SK-N-SH (cell line): ENCODE measurements at regions not wholly inside any gene's neighbourhood (a gene's known extent, or its start where the extent isn't known, plus 50 kb on each side); places are given as distances from the start of the nearest gene placed in this dataset.

ENCODE experiments used
- CTCF ChIA-PET: fragments of 300-600, 350-600 bp; formaldehyde crosslinking; extraction: SDS; loops from one replicate; lab custom pipeline; 2021; lab: Yijun Ruan, JAX
- POLR2A ChIA-PET: fragments of 350-600 bp; sonication (Branson Sonifier 250); formaldehyde crosslinking; extraction: SDS; loops from one replicate; lab custom pipeline; 2020; ENCODE audit warnings: antibody characterized with exemption, inconsistent platforms; lab: Yijun Ruan, JAX
- DNase-seq: peaks from one replicate; pipeline ENCODE4 v3.0.0; 2012
- H2AFZ ChIP-seq: fragments of 200-600 bp; sonication (generic); 2 replicates; pipeline ENCODE4 v1.8.1; 2016; ENCODE audit warnings: antibody characterized with exemption, mild to moderate bottlenecking, low read depth
- H3F3A ChIP-seq: fragments of 200-600 bp; sonication (generic); replicated peaks from 2 replicates; pipeline ENCODE3; 2016; ENCODE audit warnings: antibody characterized with exemption, mild to moderate bottlenecking; ENCODE audit not compliant: insufficient read depth
- H3K27ac ChIP-seq, 2 experiments: fragments of 200-500 bp in 1 of 2; fragments of 200-600 bp in 1 of 2; sonication (Bioruptor generic) in 1 of 2; sonication (generic), shearing (Covaris generic) in 1 of 2; 2 replicates each; pipeline versions ENCODE4 v1.5.1 to v1.6.1; 2014 to 2016; ENCODE audit warnings: low read depth in 2 of 2, inconsistent platforms in 1 of 2, low read length in 1 of 2, mild to moderate bottlenecking in 1 of 2, mixed read lengths in 1 of 2
- H3K27me3 ChIP-seq: fragments of 200-600 bp; sonication (generic), shearing (Covaris generic); 2 replicates; pipeline ENCODE4 v1.6.1; 2016; ENCODE audit warnings: mixed run types; ENCODE audit not compliant: insufficient read depth
- H3K36me3 ChIP-seq, 2 experiments: fragments of 200-500 bp in 1 of 2; fragments of 200-600 bp in 1 of 2; sonication (Bioruptor generic) in 1 of 2; sonication (generic) in 1 of 2; replicated peaks in 1 of 2; 2 replicates each; pipeline versions ENCODE3 to v1.5.1; 2014 to 2016; ENCODE audit warnings: low read length in 1 of 2, mild to moderate bottlenecking in 1 of 2; ENCODE audit not compliant: insufficient read depth in 2 of 2, control insufficient read depth in 1 of 2
- H3K4me1 ChIP-seq, 2 experiments: fragments of 200-500 bp in 1 of 2; fragments of 200-600 bp in 1 of 2; sonication (Bioruptor generic) in 1 of 2; sonication (generic), shearing (Covaris generic) in 1 of 2; 2 replicates each; pipeline versions ENCODE4 v1.5.1 to v1.6.1; 2014 to 2016; ENCODE audit warnings: low read depth in 1 of 2, low read length in 1 of 2, mixed run types in 1 of 2; ENCODE audit not compliant: insufficient read depth in 2 of 2, control insufficient read depth in 1 of 2
- H3K4me2 ChIP-seq: fragments of 200-600 bp; sonication (generic), shearing (Covaris generic); 2 replicates; pipeline ENCODE4 v1.6.1; 2017; ENCODE audit warnings: mixed run types
- H3K4me3 ChIP-seq, 2 experiments: fragments of 200-500 bp in 1 of 2; fragments of 200-600 bp in 1 of 2; sonication (Bioruptor generic) in 1 of 2; sonication (generic), shearing (Covaris generic) in 1 of 2; 2 replicates each; pipeline versions ENCODE4 v1.5.1 to v1.8.1; 2014 to 2016; ENCODE audit warnings: low read depth in 2 of 2, inconsistent platforms in 1 of 2, low read length in 1 of 2, mild to moderate bottlenecking in 1 of 2, mixed read lengths in 1 of 2, moderate library complexity in 1 of 2
- H3K79me2 ChIP-seq: fragments of 200-600 bp; sonication (generic); 2 replicates; pipeline ENCODE4 v1.8.1; 2017; ENCODE audit warnings: mild to moderate bottlenecking; ENCODE audit not compliant: insufficient read depth
- H3K9ac ChIP-seq: fragments of 200-600 bp; sonication (generic); 2 replicates; pipeline ENCODE4 v1.6.1; 2017; ENCODE audit warnings: mixed run types
- H3K9me2 ChIP-seq: fragments of 200-600 bp; sonication (generic); 2 replicates; pipeline ENCODE4 v1.6.1; 2017; ENCODE audit warnings: mixed run types
- H3K9me3 ChIP-seq: fragments of 200-600 bp; sonication (generic); 2 replicates; pipeline ENCODE4 v1.6.1; 2017; ENCODE audit warnings: mixed run types, mild to moderate bottlenecking, moderate library complexity
- H4K20me1 ChIP-seq: fragments of 200-600 bp; sonication (generic); 2 replicates; pipeline ENCODE4 v1.6.1; 2017; ENCODE audit warnings: mild to moderate bottlenecking, mixed run types; ENCODE audit not compliant: insufficient read depth
- ELF1 ChIP-seq: IDR thresholded peaks from 2 replicates; pipeline ENCODE4 v1.4.0; 2012
- FOXJ3 ChIP-seq: sonication (generic); formaldehyde crosslinking; IDR thresholded peaks from 2 replicates; pipeline ENCODE4 v1.5.1; 2020; ENCODE audit warnings: mild to moderate bottlenecking, missing genetic modification reagents
- GABPA ChIP-seq: IDR thresholded peaks from 2 replicates; pipeline ENCODE4 v1.4.0; 2012; ENCODE audit warnings: low read depth, mild to moderate bottlenecking
- JUND ChIP-seq: IDR thresholded peaks from 2 replicates; pipeline ENCODE4 v1.4.0; 2012
- NFIC ChIP-seq: IDR thresholded peaks from 2 replicates; pipeline ENCODE4 v1.4.0; 2012; ENCODE audit warnings: borderline replicate concordance
- NRF1 ChIP-seq: IDR thresholded peaks from 2 replicates; pipeline ENCODE4 v1.6.1; 2012; ENCODE audit warnings: low read depth, mild to moderate bottlenecking, low read length
- POLR2AphosphoS5 ChIP-seq: IDR thresholded peaks from 2 replicates; pipeline ENCODE4 v1.6.1; 2012; ENCODE audit warnings: low read depth, low read length
- RAD21 ChIP-seq: IDR thresholded peaks from 2 replicates; pipeline ENCODE4 v1.6.1; 2012; ENCODE audit warnings: mild to moderate bottlenecking, low read length
- RCOR1 ChIP-seq: fragments of 150-350 bp; IDR thresholded peaks from 2 replicates; pipeline ENCODE4 v1.6.1; 2017; ENCODE audit warnings: antibody characterized with exemption, low read length
- RFX5 ChIP-seq: IDR thresholded peaks from 2 replicates; pipeline ENCODE4 v1.6.1; 2012; ENCODE audit warnings: mild to moderate bottlenecking, improper control_type of control experiment, low read length
- SIN3A ChIP-seq: IDR thresholded peaks from 2 replicates; pipeline ENCODE4 v1.6.1; 2012; ENCODE audit warnings: low read depth, mild to moderate bottlenecking, low read length, moderate library complexity, borderline replicate concordance
- TCF12 ChIP-seq: IDR thresholded peaks from 2 replicates; pipeline ENCODE4 v1.4.0; 2012
- YY1 ChIP-seq: IDR thresholded peaks from 2 replicates; pipeline ENCODE4 v1.4.0; 2012; ENCODE audit warnings: low read depth, mild to moderate bottlenecking
- WGBS: methylation state at CpG from one replicate; pipeline ENCODE4 v1.1.6; 2017; ENCODE audit warnings: low lambda C conversion rate; 5-methylcytosine and 5-hydroxymethylcytosine counted together
- TF ChIP-seq, protein P1 (sequence below): IDR thresholded peaks from 2 replicates; pipeline ENCODE4; 2012
- TF ChIP-seq, protein P2 (sequence below): fragments of 200-600 bp; sonication (generic); IDR thresholded peaks from 2 replicates; pipeline ENCODE4 v1.6.1; 2017; ENCODE audit warnings: antibody characterized with exemption, mild to moderate bottlenecking, moderate library complexity
- TF ChIP-seq, protein P3 (sequence below): IDR thresholded peaks from 2 replicates; pipeline ENCODE4 v1.4.0; 2012; ENCODE audit warnings: low read depth, borderline replicate concordance
- TF ChIP-seq, protein P4 (sequence below): fragments of 150-350 bp; IDR thresholded peaks from 2 replicates; pipeline ENCODE4 v1.6.1; 2016; ENCODE audit warnings: mild to moderate bottlenecking, low read depth, low read length

DNA sequence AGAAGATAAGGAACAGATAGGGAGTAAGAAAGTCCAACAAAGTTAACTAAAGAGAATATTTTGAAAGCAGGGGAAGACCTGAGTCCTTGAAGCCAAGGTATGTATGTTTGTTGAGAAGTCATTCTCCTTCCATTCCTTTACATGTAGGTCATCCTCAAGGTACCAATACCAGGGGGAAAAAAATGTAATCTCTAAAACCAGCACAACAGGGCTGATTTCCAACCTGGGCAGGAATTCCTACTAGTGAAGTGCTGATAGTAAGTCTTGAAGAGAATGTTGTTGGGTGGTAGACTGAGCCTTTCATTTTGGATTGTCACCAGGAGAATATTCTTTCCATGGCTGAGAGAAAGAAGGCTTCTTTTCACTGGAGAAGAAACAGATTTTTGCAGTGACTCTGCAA lies 117.1 kb upstream of the ZNF462 start (continued):
- TF ChIP-seq, protein P1, sequence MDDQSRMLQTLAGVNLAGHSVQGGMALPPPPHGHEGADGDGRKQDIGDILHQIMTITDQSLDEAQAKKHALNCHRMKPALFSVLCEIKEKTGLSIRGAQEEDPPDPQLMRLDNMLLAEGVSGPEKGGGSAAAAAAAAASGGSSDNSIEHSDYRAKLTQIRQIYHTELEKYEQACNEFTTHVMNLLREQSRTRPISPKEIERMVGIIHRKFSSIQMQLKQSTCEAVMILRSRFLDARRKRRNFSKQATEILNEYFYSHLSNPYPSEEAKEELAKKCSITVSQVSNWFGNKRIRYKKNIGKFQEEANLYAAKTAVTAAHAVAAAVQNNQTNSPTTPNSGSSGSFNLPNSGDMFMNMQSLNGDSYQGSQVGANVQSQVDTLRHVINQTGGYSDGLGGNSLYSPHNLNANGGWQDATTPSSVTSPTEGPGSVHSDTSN: no peak
- no peak for TF ChIP-seq RCOR1
- TF ChIP-seq RAD21: no peak
- TF ChIP-seq YY1: no peak
- TF ChIP-seq POLR2AphosphoS5: no peak
- no peak for TF ChIP-seq ELF1
- TF ChIP-seq GABPA: no peak
- no peak for TF ChIP-seq FOXJ3 (CRISPR knock-in tag)
- TF ChIP-seq NFIC: no peak
- TF ChIP-seq, protein P2, sequence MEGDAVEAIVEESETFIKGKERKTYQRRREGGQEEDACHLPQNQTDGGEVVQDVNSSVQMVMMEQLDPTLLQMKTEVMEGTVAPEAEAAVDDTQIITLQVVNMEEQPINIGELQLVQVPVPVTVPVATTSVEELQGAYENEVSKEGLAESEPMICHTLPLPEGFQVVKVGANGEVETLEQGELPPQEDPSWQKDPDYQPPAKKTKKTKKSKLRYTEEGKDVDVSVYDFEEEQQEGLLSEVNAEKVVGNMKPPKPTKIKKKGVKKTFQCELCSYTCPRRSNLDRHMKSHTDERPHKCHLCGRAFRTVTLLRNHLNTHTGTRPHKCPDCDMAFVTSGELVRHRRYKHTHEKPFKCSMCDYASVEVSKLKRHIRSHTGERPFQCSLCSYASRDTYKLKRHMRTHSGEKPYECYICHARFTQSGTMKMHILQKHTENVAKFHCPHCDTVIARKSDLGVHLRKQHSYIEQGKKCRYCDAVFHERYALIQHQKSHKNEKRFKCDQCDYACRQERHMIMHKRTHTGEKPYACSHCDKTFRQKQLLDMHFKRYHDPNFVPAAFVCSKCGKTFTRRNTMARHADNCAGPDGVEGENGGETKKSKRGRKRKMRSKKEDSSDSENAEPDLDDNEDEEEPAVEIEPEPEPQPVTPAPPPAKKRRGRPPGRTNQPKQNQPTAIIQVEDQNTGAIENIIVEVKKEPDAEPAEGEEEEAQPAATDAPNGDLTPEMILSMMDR: no peak
- TF ChIP-seq SIN3A: no peak
- no peak for TF ChIP-seq NRF1
- no peak for TF ChIP-seq TCF12

DNA sequence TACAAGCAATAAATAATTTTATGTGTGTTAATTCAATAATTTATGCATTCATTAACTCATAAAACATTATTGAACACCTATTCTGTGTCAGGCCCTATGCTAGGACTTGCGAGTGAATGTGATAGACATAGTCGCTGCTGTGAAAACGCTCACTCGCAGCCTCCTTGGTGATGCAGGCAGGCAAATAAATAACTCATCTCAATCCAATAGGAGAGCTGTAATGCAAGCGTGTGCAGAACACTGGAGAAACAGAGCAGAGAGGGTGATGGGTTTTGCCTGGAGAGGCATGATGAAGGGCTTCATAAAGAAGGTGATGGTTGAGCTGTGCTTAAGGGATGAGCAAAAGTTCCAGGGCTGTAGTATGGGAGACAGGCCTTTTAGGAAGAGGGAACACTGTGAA lies 111.3 kb upstream of the ZNF462 start:
- Histone ChIP-seq H3K4me1 (peaks cover 0 to 9% of the 10 kb centered on the region in 2 experiments; a peak in 2 of 4 replicates), H3K9ac (no peak overlapping the region), H3K9me2 (no peaks in the 10 kb centered on the region), H3K9me3 (no peaks in the 10 kb centered on the region)
- no peak for DNase-seq
- TF ChIP-seq RFX5 (no peak), JUND (no peak)
- TF ChIP-seq, protein P3, sequence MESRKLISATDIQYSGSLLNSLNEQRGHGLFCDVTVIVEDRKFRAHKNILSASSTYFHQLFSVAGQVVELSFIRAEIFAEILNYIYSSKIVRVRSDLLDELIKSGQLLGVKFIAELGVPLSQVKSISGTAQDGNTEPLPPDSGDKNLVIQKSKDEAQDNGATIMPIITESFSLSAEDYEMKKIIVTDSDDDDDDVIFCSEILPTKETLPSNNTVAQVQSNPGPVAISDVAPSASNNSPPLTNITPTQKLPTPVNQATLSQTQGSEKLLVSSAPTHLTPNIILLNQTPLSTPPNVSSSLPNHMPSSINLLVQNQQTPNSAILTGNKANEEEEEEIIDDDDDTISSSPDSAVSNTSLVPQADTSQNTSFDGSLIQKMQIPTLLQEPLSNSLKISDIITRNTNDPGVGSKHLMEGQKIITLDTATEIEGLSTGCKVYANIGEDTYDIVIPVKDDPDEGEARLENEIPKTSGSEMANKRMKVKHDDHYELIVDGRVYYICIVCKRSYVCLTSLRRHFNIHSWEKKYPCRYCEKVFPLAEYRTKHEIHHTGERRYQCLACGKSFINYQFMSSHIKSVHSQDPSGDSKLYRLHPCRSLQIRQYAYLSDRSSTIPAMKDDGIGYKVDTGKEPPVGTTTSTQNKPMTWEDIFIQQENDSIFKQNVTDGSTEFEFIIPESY: no peak
- TF ChIP-seq, protein P4, sequence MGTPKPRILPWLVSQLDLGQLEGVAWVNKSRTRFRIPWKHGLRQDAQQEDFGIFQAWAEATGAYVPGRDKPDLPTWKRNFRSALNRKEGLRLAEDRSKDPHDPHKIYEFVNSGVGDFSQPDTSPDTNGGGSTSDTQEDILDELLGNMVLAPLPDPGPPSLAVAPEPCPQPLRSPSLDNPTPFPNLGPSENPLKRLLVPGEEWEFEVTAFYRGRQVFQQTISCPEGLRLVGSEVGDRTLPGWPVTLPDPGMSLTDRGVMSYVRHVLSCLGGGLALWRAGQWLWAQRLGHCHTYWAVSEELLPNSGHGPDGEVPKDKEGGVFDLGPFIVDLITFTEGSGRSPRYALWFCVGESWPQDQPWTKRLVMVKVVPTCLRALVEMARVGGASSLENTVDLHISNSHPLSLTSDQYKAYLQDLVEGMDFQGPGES: no peak
- TF ChIP-seq, all 33 proteins: peak for 0
- 45% methylated on average over 5 of the region's 5 CpGs for WGBS
- Histone ChIP-seq H3K4me3 (no peak overlapping the region), H3K36me3 (no peaks in the 10 kb centered on the region), H3K4me2 (no peak overlapping the region), H3F3A (no peaks in the 10 kb centered on the region), H4K20me1 (no peaks in the 10 kb centered on the region), H3K27ac (no peak overlapping the region), H3K27me3 (no peaks in the 10 kb centered on the region), H2AFZ (no peak overlapping the region), H3K79me2 (no peaks in the 10 kb centered on the region)
- POLR2A ChIA-PET: no interaction called here
- CTCF ChIA-PET: interaction anchor here (0.6 to 1.4 kb wide), 2 partner anchors 11 to 433 kb away, joined by 3 read pairs; no protein-coding TSS in a partner anchor
